Urinary bladder (tissue), 3 donors: ENCODE measurements at regions not wholly inside any gene's neighbourhood (a gene's known extent, or its start where the extent isn't known, plus 50 kb on each side); places are given as distances from the start of the nearest gene placed in this dataset.

ENCODE experiments used
- DNase-seq: peaks from one replicate; pipeline ENCODE4 v3.0.0-alpha.2; 2015; ENCODE audit errors: extremely low spot score
- H3K27ac ChIP-seq: one replicate; pipeline ENCODE4 v1.5.1; 2013; ENCODE audit warnings: low read depth, mild to moderate bottlenecking, moderate library complexity
- H3K36me3 ChIP-seq: one replicate; pipeline ENCODE4 v1.6.1; 2013; ENCODE audit warnings: mild to moderate bottlenecking, moderate library complexity; ENCODE audit not compliant: insufficient read depth
- H3K4me1 ChIP-seq: one replicate; pipeline ENCODE4 v1.6.1; 2013; ENCODE audit warnings: mild to moderate bottlenecking, moderate library complexity; ENCODE audit not compliant: insufficient read depth
- H3K4me3 ChIP-seq: one replicate; pipeline ENCODE4 v1.5.1; 2013; ENCODE audit warnings: low read depth, low read length
- WGBS: extraction: QIAGEN DNeasy Blood & Tissue Kit; methylation state at CpG from one replicate; pipeline ENCODE4 v1.1.7; 2013; 5-methylcytosine and 5-hydroxymethylcytosine counted together
- donor health status: healthy with polysubstance abuse.
- donor health status: healthy.

GRCh38 chr4:171759274-171759673 is 53.9 kb upstream of the GALNTL6 start:
- H3K4me3 ChIP-seq = no peak overlapping the region
- no peaks in the 10 kb centered on the region for H3K4me1 ChIP-seq
- no peak overlapping the region for H3K27ac ChIP-seq
- WGBS = 86% methylated on average over 5 of the region's 5 CpGs
- DNase-seq = no peak
- H3K36me3 ChIP-seq = no peaks in the 10 kb centered on the region

GRCh38 chr4:171751538-171751937 is 61.7 kb upstream of the GALNTL6 start:
- H3K36me3 ChIP-seq = no peaks in the 10 kb centered on the region
- no peak for DNase-seq
- H3K4me3 ChIP-seq = no peak overlapping the region
- WGBS = 80% methylated on average over 2 of the region's 2 CpGs
- H3K4me1 ChIP-seq = no peaks in the 10 kb centered on the region
- H3K27ac ChIP-seq = no peak overlapping the region

- no peak overlapping the region for H3K27ac ChIP-seq
- H3K36me3 ChIP-seq = no peaks in the 10 kb centered on the region
- no peaks in the 10 kb centered on the region for H3K4me1 ChIP-seq
- H3K4me3 ChIP-seq = no peak overlapping the region
- no peak for DNase-seq
Measured at GRCh38 chr4:171746418-171746817, 66.8 kb upstream of the GALNTL6 start.

GRCh38 chr4:171742436-171742835 is 70.8 kb upstream of the GALNTL6 start:
- no peak overlapping the region for H3K27ac ChIP-seq
- no peaks in the 10 kb centered on the region for H3K36me3 ChIP-seq
- no peaks in the 10 kb centered on the region for H3K4me1 ChIP-seq
- no peak for DNase-seq
- 36% methylated on average over 5 of the region's 5 CpGs for WGBS
- no peak overlapping the region for H3K4me3 ChIP-seq

GRCh38 chr4:171727185-171727584 is 86.0 kb upstream of the GALNTL6 start:
- Histone ChIP-seq H3K4me3 (no peak overlapping the region), H3K27ac (no peak overlapping the region), H3K4me1 (no peaks in the 10 kb centered on the region), H3K36me3 (no peaks in the 10 kb centered on the region)
- no peak for DNase-seq
- WGBS = 84% methylated on average over 1 of the region's 1 CpG

- Histone ChIP-seq H3K27ac (no peak overlapping the region), H3K4me3 (no peak overlapping the region), H3K4me1 (no peaks in the 10 kb centered on the region), H3K36me3 (no peaks in the 10 kb centered on the region)
- no peak for DNase-seq
- WGBS = 74% methylated on average over 2 of the region's 2 CpGs
Measured at GRCh38 chr4:171721937-171722336, 91.3 kb upstream of the GALNTL6 start.

GRCh38 chr4:171719691-171720090 is 93.5 kb upstream of the GALNTL6 start:
- WGBS = 76% methylated on average over 2 of the region's 2 CpGs
- H3K4me1 ChIP-seq = no peaks in the 10 kb centered on the region
- H3K36me3 ChIP-seq = no peaks in the 10 kb centered on the region
- no peak overlapping the region for H3K4me3 ChIP-seq
- H3K27ac ChIP-seq = no peak overlapping the region
- DNase-seq = no peak

GRCh38 chr4:171718665-171719064 is 94.5 kb upstream of the GALNTL6 start:
- Histone ChIP-seq H3K27ac (no peak overlapping the region), H3K36me3 (no peaks in the 10 kb centered on the region), H3K4me1 (no peaks in the 10 kb centered on the region), H3K4me3 (no peak overlapping the region)
- WGBS = 95% methylated on average over 2 of the region's 2 CpGs
- DNase-seq = no peak

- Histone ChIP-seq H3K27ac (no peak overlapping the region), H3K4me3 (no peak overlapping the region), H3K36me3 (no peaks in the 10 kb centered on the region), H3K4me1 (no peaks in the 10 kb centered on the region)
- no peak for DNase-seq
- 84% methylated on average over 1 of the region's 1 CpG for WGBS
Measured at GRCh38 chr4:171718069-171718468, 95.1 kb upstream of the GALNTL6 start.

GRCh38 chr4:171717231-171717741 is 95.9 kb upstream of the GALNTL6 start:
- H3K4me3 ChIP-seq = no peak overlapping the region

GRCh38 chr4:171715973-171716372 is 97.2 kb upstream of the GALNTL6 start:
- DNase-seq = no peak
- no peaks in the 10 kb centered on the region for H3K4me1 ChIP-seq
- 83% methylated on average over 1 of the region's 1 CpG for WGBS
- H3K27ac ChIP-seq = no peak overlapping the region
- no peaks in the 10 kb centered on the region for H3K36me3 ChIP-seq
- no peak overlapping the region for H3K4me3 ChIP-seq

More at GRCh38 chr4:171717231-171717741, 95.9 kb upstream of the GALNTL6 start:
- no peak overlapping the region for H3K27ac ChIP-seq
- no peak for DNase-seq
- no peaks in the 10 kb centered on the region for H3K36me3 ChIP-seq
- H3K4me1 ChIP-seq = no peaks in the 10 kb centered on the region

- DNase-seq = no peak
- Histone ChIP-seq H3K27ac (no peak overlapping the region), H3K4me3 (no peak overlapping the region), H3K4me1 (no peaks in the 10 kb centered on the region), H3K36me3 (no peaks in the 10 kb centered on the region)
- WGBS = 84% methylated on average over 5 of the region's 5 CpGs
Measured at GRCh38 chr4:171714791-171715454, 98.3 kb upstream of the GALNTL6 start.

- no peak for DNase-seq
- Histone ChIP-seq H3K36me3 (no peaks in the 10 kb centered on the region), H3K4me1 (no peaks in the 10 kb centered on the region), H3K4me3 (no peak overlapping the region), H3K27ac (no peak overlapping the region)
- WGBS = 86% methylated on average over 1 of the region's 1 CpG
Measured at GRCh38 chr4:171710743-171711142, 102.5 kb upstream of the GALNTL6 start.

GRCh38 chr4:171676555-171677215 is 136.5 kb upstream of the GALNTL6 start:
- Histone ChIP-seq H3K4me3 (no peak overlapping the region), H3K36me3 (no peaks in the 10 kb centered on the region), H3K4me1 (no peaks in the 10 kb centered on the region), H3K27ac (no peak overlapping the region)
- WGBS = 48% methylated on average over 4 of the region's 4 CpGs
- no peak for DNase-seq
